Stomach (tissue), 8 donors: ENCODE measurements at regions not wholly inside any gene's neighbourhood (a gene's known extent, or its start where the extent isn't known, plus 50 kb on each side); places are given as distances from the start of the nearest gene placed in this dataset.

ENCODE experiments used
- DNase-seq, 2 donors: peaks; one replicate each; pipeline versions ENCODE4 v3.0.0 to v3.0.0-alpha.2; 2013 to 2019
- H3K27ac ChIP-seq, 5 donors: fragments of 200-600 bp in 4 of 5; sonication (generic) in 4 of 5; one replicate each; pipeline ENCODE4 v1.5.1; 2013 to 2019; ENCODE audit warnings: mild to moderate bottlenecking in 1 of 5, moderate library complexity in 1 of 5
- H3K27me3 ChIP-seq, 3 donors: fragments of 200-600 bp; sonication (generic); one replicate each; pipeline ENCODE4 v1.5.1; 2017 to 2019; ENCODE audit warnings: mixed run types in 1 of 3
- H3K36me3 ChIP-seq, 4 donors: fragments of 200-600 bp; sonication (generic); 1 replicate in 3 of 4; 2 replicates in 1 of 4; pipeline ENCODE4 v1.5.1; 2016 to 2019
- H3K4me1 ChIP-seq, 4 donors: fragments of 200-600 bp; sonication (generic); one replicate each; pipeline ENCODE4 v1.5.1; 2016 to 2019
- H3K4me3 ChIP-seq, 4 donors: fragments of 200-600 bp; sonication (generic) in 3 of 4; one replicate each; pipeline ENCODE4 v1.5.1; 2016 to 2019; ENCODE audit warnings: mild to moderate bottlenecking in 1 of 4
- H3K9me3 ChIP-seq, 4 donors: fragments of 200-600 bp; sonication (generic); one replicate each; pipeline ENCODE4 v1.5.1; 2016 to 2019
- EP300 ChIP-seq: sonication (generic); formaldehyde crosslinking; IDR thresholded peaks from one replicate; pipeline ENCODE4 v1.6.1; 2017; ENCODE audit warnings: antibody characterized with exemption
- POLR2A ChIP-seq, 4 donors: fragments of 450-650 bp; IDR thresholded peaks; one replicate each; pipeline ENCODE4 v1.6.1; 2016; ENCODE audit warnings: antibody characterized with exemption in 4 of 4, control low read depth in 2 of 4, mild to moderate bottlenecking in 1 of 4, moderate library complexity in 1 of 4
- POLR2AphosphoS5 ChIP-seq, 3 donors: sonication (generic); formaldehyde crosslinking; IDR thresholded peaks; one replicate each; pipeline ENCODE4 v1.6.1; 2016; ENCODE audit warnings: antibody characterized with exemption in 3 of 3
- WGBS, 5 donors: extraction: QIAGEN DNeasy Blood & Tissue Kit in 3 of 5; methylation state at CpG; one replicate each; pipeline versions ENCODE4 v1.1.5 to v1.1.7; 2013 to 2018; 5-methylcytosine and 5-hydroxymethylcytosine counted together
- intact Hi-C: fragments of 100-400 bp; cut with DNase I; formaldehyde crosslinking; loops from one replicate; pipeline ENCODE4 v1.15.1; 2023; ENCODE audit warnings: low total_unique reads
- TF ChIP-seq, protein P1 (sequence below), 7 experiments: fragments of 450-650 bp in 4 of 7; fragments of 200-600 bp in 3 of 7; sonication (generic) in 3 of 7; IDR thresholded peaks; one replicate each; pipeline ENCODE4 v1.5.1; 2016 to 2019; ENCODE audit warnings: antibody characterized with exemption in 7 of 7, control low read depth in 2 of 7, mild to moderate bottlenecking in 1 of 7
- donor health status: healthy with polysubstance abuse.
- donor health status: Bipolar disorder and iron deficiency.
- donor health status: healthy.

DNA sequence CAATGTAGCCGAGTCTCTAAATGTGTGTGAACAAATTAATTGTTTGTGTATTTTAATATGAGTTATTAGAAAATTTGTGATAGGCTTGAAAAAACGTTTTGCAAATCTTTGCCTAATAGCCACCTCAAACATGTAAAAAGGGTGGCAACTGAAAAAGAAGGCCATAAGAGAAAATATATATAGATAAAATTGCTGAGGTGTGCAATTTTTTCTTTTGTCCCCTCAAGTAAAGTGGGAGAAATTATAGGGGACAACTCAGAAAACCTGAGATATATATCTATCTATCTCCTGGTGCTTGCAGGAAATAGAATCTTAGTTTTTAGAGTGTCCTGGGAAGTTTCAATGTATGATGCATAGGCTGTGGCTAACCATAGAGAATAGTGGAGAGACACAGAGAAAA, 201.4 kb upstream of the LRP1B start:
- Histone ChIP-seq H3K36me3 (no peaks in the 10 kb centered on the region), H3K27ac (no peak overlapping the region), H3K27me3 (no peaks in the 10 kb centered on the region), H3K4me1 (no peaks in the 10 kb centered on the region), H3K9me3 (peaks cover 0 to 20% (median 9%) of the 10 kb centered on the region in 4 donors), H3K4me3 (no peak overlapping the region)
- WGBS, 5 donors, result 51 to 62% (median 55%) methylated on average over 2 of the region's 2 CpGs
- no peak for DNase-seq
- intact Hi-C loops, result no loop called here
- TF ChIP-seq EP300 (no peak), POLR2AphosphoS5 (IDR thresholded peaks at IDR 0.05) (no peak), POLR2A (IDR thresholded peaks at IDR 0.05) (no peak)
- TF ChIP-seq, protein P1, sequence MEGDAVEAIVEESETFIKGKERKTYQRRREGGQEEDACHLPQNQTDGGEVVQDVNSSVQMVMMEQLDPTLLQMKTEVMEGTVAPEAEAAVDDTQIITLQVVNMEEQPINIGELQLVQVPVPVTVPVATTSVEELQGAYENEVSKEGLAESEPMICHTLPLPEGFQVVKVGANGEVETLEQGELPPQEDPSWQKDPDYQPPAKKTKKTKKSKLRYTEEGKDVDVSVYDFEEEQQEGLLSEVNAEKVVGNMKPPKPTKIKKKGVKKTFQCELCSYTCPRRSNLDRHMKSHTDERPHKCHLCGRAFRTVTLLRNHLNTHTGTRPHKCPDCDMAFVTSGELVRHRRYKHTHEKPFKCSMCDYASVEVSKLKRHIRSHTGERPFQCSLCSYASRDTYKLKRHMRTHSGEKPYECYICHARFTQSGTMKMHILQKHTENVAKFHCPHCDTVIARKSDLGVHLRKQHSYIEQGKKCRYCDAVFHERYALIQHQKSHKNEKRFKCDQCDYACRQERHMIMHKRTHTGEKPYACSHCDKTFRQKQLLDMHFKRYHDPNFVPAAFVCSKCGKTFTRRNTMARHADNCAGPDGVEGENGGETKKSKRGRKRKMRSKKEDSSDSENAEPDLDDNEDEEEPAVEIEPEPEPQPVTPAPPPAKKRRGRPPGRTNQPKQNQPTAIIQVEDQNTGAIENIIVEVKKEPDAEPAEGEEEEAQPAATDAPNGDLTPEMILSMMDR (IDR thresholded peaks at IDR 0.05), result no peak

DNA sequence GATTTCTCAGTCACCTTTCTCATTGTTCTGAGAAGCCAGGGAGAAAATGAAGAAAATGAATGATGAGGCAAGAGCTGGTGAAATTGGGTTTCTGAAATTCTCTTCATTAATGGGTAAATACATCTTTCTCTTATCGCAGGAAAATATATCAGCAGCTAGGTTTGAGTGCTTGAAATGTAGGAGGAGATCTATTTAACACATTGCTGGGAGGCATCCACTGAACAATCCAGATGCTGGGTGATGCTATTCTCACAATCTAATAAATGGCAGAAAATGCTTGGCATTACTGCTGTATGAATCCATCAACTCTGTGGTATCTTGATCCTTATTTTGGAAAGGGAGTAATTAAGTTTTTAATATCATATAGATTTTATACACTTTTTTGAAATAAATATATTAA, 199.6 kb upstream of the LRP1B start:
- Histone ChIP-seq H3K4me1 (no peaks in the 10 kb centered on the region), H3K4me3 (no peak overlapping the region), H3K27ac (no peak overlapping the region), H3K36me3 (no peaks in the 10 kb centered on the region), H3K27me3 (no peaks in the 10 kb centered on the region), H3K9me3 (peaks cover 0 to 19% (median 9%) of the 10 kb centered on the region in 4 donors)
- TF ChIP-seq, protein P1 (IDR thresholded peaks at IDR 0.05), result no peak
- no peak for TF ChIP-seq EP300
- no peak for TF ChIP-seq POLR2A (IDR thresholded peaks at IDR 0.05)
- TF ChIP-seq POLR2AphosphoS5 (IDR thresholded peaks at IDR 0.05), result no peak
- 86 to 95% (median 94%) methylated on average over 1 of the region's 1 CpG for WGBS, 5 donors
- intact Hi-C loops, result no loop called here
- no peak for DNase-seq

DNA sequence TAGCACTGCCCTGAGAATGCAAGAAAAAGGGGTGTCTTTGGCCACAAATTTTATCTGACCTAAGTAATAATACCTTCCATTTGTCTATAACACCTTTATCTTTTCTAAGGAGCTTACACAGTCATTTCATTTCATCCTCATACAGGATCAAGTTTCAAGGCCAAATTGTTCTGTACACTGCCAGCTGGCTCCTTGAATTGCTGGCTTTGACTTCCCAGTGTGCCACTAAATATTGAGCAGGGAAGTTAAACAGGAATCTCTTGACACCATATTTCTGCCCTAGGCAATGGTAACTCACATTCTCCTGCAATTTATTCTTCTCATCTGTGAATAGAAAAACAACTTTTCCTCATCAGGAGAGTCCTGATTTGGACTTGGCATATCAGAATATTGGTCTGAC, 195.1 kb upstream of the LRP1B start:
- no peaks in the 10 kb centered on the region for H3K9me3 ChIP-seq
- H3K27ac ChIP-seq, result no peak overlapping the region
- TF ChIP-seq, protein P1 (IDR thresholded peaks at IDR 0.05), result no peak
- TF ChIP-seq EP300 (no peak), POLR2A (IDR thresholded peaks at IDR 0.05) (no peak), POLR2AphosphoS5 (IDR thresholded peaks at IDR 0.05) (no peak)
- no peaks in the 10 kb centered on the region for H3K36me3 ChIP-seq
- no peak overlapping the region for H3K4me3 ChIP-seq
- H3K4me1 ChIP-seq, result no peaks in the 10 kb centered on the region
- no peaks in the 10 kb centered on the region for H3K27me3 ChIP-seq
- no peak for DNase-seq
- intact Hi-C loops, result no loop called here

DNA sequence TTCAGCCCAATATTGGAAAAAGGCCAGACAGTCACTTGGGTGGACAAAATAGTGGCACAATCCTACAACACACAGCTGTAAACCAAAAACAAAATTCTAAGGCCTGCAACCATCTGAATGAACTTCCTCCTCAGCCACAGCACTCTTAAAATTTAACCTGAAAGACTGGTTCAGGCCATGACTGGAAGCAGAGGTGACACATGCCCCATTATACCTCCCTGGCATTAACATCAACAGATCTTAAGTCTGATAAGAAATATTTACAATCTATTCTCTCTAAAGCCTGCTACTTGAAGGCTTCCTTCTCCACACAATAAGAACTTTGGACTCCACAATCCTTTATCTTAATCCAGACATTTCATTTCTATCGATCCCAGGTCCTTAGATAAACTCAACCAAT, 192.4 kb upstream of the LRP1B start:
- 27 to 52% (median 41%) methylated on average over 1 of the region's 1 CpG for WGBS, 5 donors
- Histone ChIP-seq H3K27me3 (no peaks in the 10 kb centered on the region), H3K27ac (no peak overlapping the region), H3K4me3 (no peak overlapping the region), H3K36me3 (no peaks in the 10 kb centered on the region), H3K9me3 (no peaks in the 10 kb centered on the region), H3K4me1 (no peaks in the 10 kb centered on the region)
- no peak for TF ChIP-seq POLR2AphosphoS5 (IDR thresholded peaks at IDR 0.05)
- TF ChIP-seq, protein P1 (IDR thresholded peaks at IDR 0.05), result no peak
- TF ChIP-seq POLR2A (IDR thresholded peaks at IDR 0.05), result no peak
- TF ChIP-seq EP300, result no peak
- DNase-seq, result no peak
- intact Hi-C loops, result no loop called here
